GM12878 (cell line): ENCODE measurements at regions not wholly inside any gene's neighbourhood (a gene's known extent, or its start where the extent isn't known, plus 50 kb on each side); places are given as distances from the start of the nearest gene placed in this dataset.

ENCODE experiments used
- ATAC-seq: fragments of 200-7000 bp; cut with Tn5 transposase; 3 replicates; pipeline ENCODE4 v1.9.1; 2020; ENCODE audit warnings: mild to moderate bottlenecking, moderate library complexity
- BruUV-seq: library from RNA; stranded (reverse); fragments of 400-500 nt; replicated peaks from 2 replicates; lab custom pipeline; 2021; lab: Mats Ljungman, UMichigan
- CTCF ChIA-PET: fragments of 300-600 bp; sonication (Branson Sonifier 250); formaldehyde crosslinking; extraction: SDS; loops from one replicate; lab custom pipeline; 2021; ENCODE audit warnings: inconsistent platforms; lab: Yijun Ruan, JAX
- POLR2A ChIA-PET: fragments of 350-600 bp; formaldehyde crosslinking; extraction: SDS; loops from one replicate; lab custom pipeline; 2021; ENCODE audit warnings: inconsistent platforms; lab: Charles Lee
- RAD21 ChIA-PET: fragments of 300-600 bp; sonication (Branson Sonifier 250); formaldehyde crosslinking; loops from one replicate; lab custom pipeline; 2023; ENCODE audit warnings: antibody characterized with exemption; ENCODE audit not compliant: unreplicated experiment; lab: Charles Lee
- SMC1A ChIA-PET: fragments of 300-600 bp; sonication (Branson Sonifier 250); formaldehyde crosslinking; loops from one replicate; lab custom pipeline; 2023; ENCODE audit not compliant: unreplicated experiment, uncharacterized antibody; lab: Charles Lee
- DNase-seq: peaks from one replicate; pipeline ENCODE4 v3.0.0-alpha.2; 2011; ENCODE audit warnings: low read depth, low spot score
- FAIRE-seq: peaks from 3 replicates; lab custom pipeline; 2011; peaks lifted over from hg19 to GRCh38; lab: Jason Lieb, UNC
- H2AFZ ChIP-seq: 2 replicates; pipeline ENCODE4 v1.6.0; 2011; ENCODE audit warnings: low read depth, low read length, control low read depth; ENCODE audit not compliant: control insufficient read depth
- H3K27ac ChIP-seq: 2 replicates; pipeline ENCODE4 v1.5.1; 2011; ENCODE audit warnings: control low read depth; ENCODE audit not compliant: control insufficient read depth, insufficient read depth
- H3K27me3 ChIP-seq, 2 experiments: replicated peaks in 1 of 2; 2 replicates each; pipeline versions ENCODE4 v1.6.0 to v1.6.1; 2011; ENCODE audit warnings: low read length in 1 of 2; ENCODE audit not compliant: control insufficient read depth in 2 of 2, insufficient read depth in 2 of 2
- H3K36me3 ChIP-seq, 2 experiments: 2 replicates each; pipeline ENCODE4 v1.5.1; 2011; ENCODE audit warnings: low read length in 1 of 2; ENCODE audit not compliant: control insufficient read depth in 2 of 2, insufficient read depth in 2 of 2
- H3K4me1 ChIP-seq: 2 replicates; pipeline ENCODE4 v1.6.1; 2011; ENCODE audit warnings: mild to moderate bottlenecking, low read length, moderate library complexity, mixed read lengths; ENCODE audit not compliant: control insufficient read depth, insufficient read depth
- H3K4me2 ChIP-seq: 2 replicates; pipeline ENCODE4 v1.6.0; 2011; ENCODE audit warnings: control low read depth; ENCODE audit not compliant: control insufficient read depth, insufficient read depth
- H3K4me3 ChIP-seq: fragments of 200-600 bp; sonication (generic); 2 replicates; pipeline ENCODE4 v1.5.1; 2016
- H3K79me2 ChIP-seq: 2 replicates; pipeline ENCODE4 v1.6.0; 2011; ENCODE audit warnings: low read length; ENCODE audit not compliant: control insufficient read depth, insufficient read depth
- H3K9ac ChIP-seq: 2 replicates; pipeline ENCODE4 v1.8.0; 2011; ENCODE audit warnings: low read length, control low read depth, mixed read lengths; ENCODE audit not compliant: control insufficient read depth, insufficient read depth
- H3K9me3 ChIP-seq: replicated peaks from 3 replicates; pipeline ENCODE4 v1.5.1; 2011; ENCODE audit warnings: mild to moderate bottlenecking, low read length; ENCODE audit not compliant: control insufficient read depth, insufficient read depth
- H4K20me1 ChIP-seq: 2 replicates; pipeline ENCODE4 v1.6.0; 2011; ENCODE audit not compliant: control insufficient read depth, insufficient read depth
- BMI1 ChIP-seq: fragments of 450-650 bp; IDR thresholded peaks from 2 replicates; pipeline ENCODE4 v1.6.1; 2016; ENCODE audit warnings: mild to moderate bottlenecking, moderate library complexity, borderline replicate concordance
- IKZF1 ChIP-seq: fragments of 450-650 bp; conservative IDR thresholded peaks from 2 replicates; pipeline ENCODE4 v1.6.1; 2017; ENCODE audit warnings: antibody characterized with exemption, mild to moderate bottlenecking
- IKZF2 ChIP-seq, 2 experiments: fragments of 450-650 bp; IDR thresholded peaks; 2 replicates each; pipeline ENCODE4 v1.6.1; 2017; ENCODE audit warnings: mild to moderate bottlenecking in 2 of 2, moderate library complexity in 2 of 2
- MEF2B ChIP-seq: fragments of 450-650 bp; IDR thresholded peaks from 2 replicates; pipeline ENCODE4 v1.6.1; 2018; ENCODE audit warnings: mild to moderate bottlenecking, moderate library complexity; ENCODE audit not compliant: partially characterized antibody, poor library complexity, severe bottlenecking
- NR2F1 ChIP-seq: fragments of 450-650 bp; conservative IDR thresholded peaks from 2 replicates; pipeline ENCODE4 v1.6.1; 2017; ENCODE audit warnings: mild to moderate bottlenecking
- RUNX3 ChIP-seq: IDR thresholded peaks from 2 replicates; pipeline ENCODE4 v1.6.1; 2012; ENCODE audit warnings: low read length, inconsistent platforms
- WGBS: methylation state at CpG from one replicate; pipeline ENCODE4 v1.1.6; 2016; ENCODE audit warnings: low lambda C conversion rate; ENCODE audit not compliant: insufficient replicate concordance, insufficient coverage; ENCODE audit errors: missing lambda C conversion rate; 5-methylcytosine and 5-hydroxymethylcytosine counted together
- in situ Hi-C: fragments of 300-500 bp; cut with MboI; formaldehyde crosslinking; loops from 9 replicates; pipeline ENCODE4 v1.14.3; 2018; ENCODE audit warnings: mixed read lengths
- intact Hi-C: fragments of 100-400 bp; cut with micrococcal nuclease; formaldehyde crosslinking; loops from one replicate; pipeline ENCODE4 v1.14.2; 2022; ENCODE audit not compliant: unreplicated experiment

DNA sequence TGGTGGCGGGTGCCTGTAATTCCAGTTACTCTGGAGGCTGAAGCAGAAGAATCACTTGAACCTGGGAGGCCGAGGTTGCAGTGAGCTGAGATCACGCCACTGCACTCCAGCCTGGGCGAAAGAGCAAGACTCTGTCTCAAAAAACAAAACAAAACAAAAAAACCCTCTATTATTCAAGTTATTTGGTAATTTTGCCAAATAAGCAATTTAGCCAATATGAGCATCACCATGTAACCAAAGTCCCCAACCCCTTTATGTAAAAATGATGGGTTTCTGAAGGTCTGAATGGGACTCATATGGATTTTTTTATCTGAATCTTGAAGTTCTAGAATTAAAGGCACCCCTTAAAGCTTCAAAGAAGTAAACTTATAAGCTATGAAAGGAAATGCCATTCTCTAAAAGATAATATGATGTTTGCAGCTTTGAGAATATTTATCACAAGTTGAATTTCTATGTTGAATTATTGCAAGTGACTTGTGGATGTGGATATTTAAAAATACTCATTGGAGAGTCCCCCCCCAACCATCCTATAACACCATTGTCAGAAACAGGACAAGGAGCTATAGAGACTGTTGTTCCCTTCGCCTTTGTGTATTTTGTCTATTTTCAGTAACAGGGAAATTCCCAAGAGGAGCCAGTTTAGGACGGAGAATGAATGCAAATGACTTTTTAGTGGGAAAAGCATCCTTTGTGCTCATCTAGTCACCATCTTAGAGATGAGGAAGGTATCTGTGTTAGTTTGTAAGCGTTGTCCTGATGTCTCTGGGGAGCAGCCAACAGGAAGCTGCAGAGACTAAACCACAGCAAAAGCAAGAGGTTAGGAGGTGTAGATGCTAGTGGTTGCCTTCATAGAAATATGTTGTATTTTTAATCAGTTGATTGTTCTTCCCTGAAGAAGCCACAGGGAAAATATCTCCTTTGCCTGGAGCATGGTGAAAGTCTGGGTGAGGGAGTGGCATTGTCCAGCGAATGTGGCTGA, 68.3 kb downstream of the TET3 start:
- in situ Hi-C loops: no loop called here
- Histone ChIP-seq H4K20me1 (no peaks in the 10 kb centered on the region), H3K4me3 (no peak overlapping the region)
- DNase-seq (no peak), ATAC-seq (peak; percentile 77)
- ChIA-PET CTCF (interaction anchor here (0.9 to 2.4 kb wide), 13 partner anchors 11 to 229 kb away, joined by 3 to 7 read pairs (median 3); partner anchors contain the start of gene STAMBP), SMC1A (interaction anchor here (0.8 to 3.9 kb wide), 10 partner anchors 12 to 225 kb away, joined by 3 to 17 read pairs (median 4); partner anchors contain the start of gene STAMBP)
- TF ChIP-seq RUNX3 (peak; percentile 72), BMI1 (no peak), MEF2B (peak; percentile 85), IKZF1 (peak; percentile 37; the same call in 1 of the 2 replicates), IKZF2 (IDR thresholded peaks at IDR 0.05) (peak; percentile 34 to 39; a peak in 2 of 4 replicates), NR2F1 (peak; percentile 40; the same call in 1 of the 2 replicates)
- TF ChIP-seq, all 136 proteins: peak for 5
- Histone ChIP-seq H3K9ac (no peak overlapping the region), H3K36me3 (peaks cover 14 to 32% of the 10 kb centered on the region in 2 experiments; a peak in 3 of 4 replicates), H3K79me2 (peaks cover 53% of the 10 kb centered on the region), H2AFZ (no peak overlapping the region), H3K27ac (no peak overlapping the region), H3K27me3 (no peaks in the 10 kb centered on the region), H3K4me1 (peaks cover 19% of the 10 kb centered on the region), H3K9me3 (no peaks in the 10 kb centered on the region), H3K4me2 (no peak overlapping the region)
- RAD21 ChIA-PET: interaction anchor here (0.8 to 1.8 kb wide), 8 partner anchors 11 to 148 kb away, joined by 3 to 8 read pairs (median 4); no protein-coding TSS in a partner anchor
- intact Hi-C loops: no loop called here
- FAIRE-seq: peak; percentile 47
- whole genome bisulfite sequencing: 71% methylated on average over 8 of the region's 8 CpGs
- POLR2A ChIA-PET: interaction anchor here (0.8 to 3.7 kb wide), 4 partner anchors 10 to 230 kb away, joined by 3 to 16 read pairs (median 4); no protein-coding TSS in a partner anchor
- BruUV-seq: no TSS peak
